Uterus (tissue), 2 donors: ENCODE measurements at regions not wholly inside any gene's neighbourhood (a gene's known extent, or its start where the extent isn't known, plus 50 kb on each side); places are given as distances from the start of the nearest gene placed in this dataset.

Source experiments
- POLR2A ChIP-seq, 2 donors: fragments of 450-650 bp; IDR thresholded peaks; one replicate each; pipeline ENCODE4 v1.6.1; 2016; ENCODE audit warnings: antibody characterized with exemption in 2 of 2, mild to moderate bottlenecking in 1 of 2, moderate library complexity in 1 of 2
- TF ChIP-seq, protein P1 (sequence below), 4 experiments: fragments of 200-600 bp in 2 of 4; fragments of 450-650 bp in 2 of 4; sonication (generic) in 2 of 4; IDR thresholded peaks; one replicate each; pipeline ENCODE4 v1.5.1; 2016 to 2019; ENCODE audit warnings: antibody characterized with exemption in 4 of 4, mild to moderate bottlenecking in 2 of 4, moderate library complexity in 1 of 4

GRCh38 chr10:78591066-78591465 is 477.7 kb upstream of the ZMIZ1 start:
- TF ChIP-seq, protein P1, sequence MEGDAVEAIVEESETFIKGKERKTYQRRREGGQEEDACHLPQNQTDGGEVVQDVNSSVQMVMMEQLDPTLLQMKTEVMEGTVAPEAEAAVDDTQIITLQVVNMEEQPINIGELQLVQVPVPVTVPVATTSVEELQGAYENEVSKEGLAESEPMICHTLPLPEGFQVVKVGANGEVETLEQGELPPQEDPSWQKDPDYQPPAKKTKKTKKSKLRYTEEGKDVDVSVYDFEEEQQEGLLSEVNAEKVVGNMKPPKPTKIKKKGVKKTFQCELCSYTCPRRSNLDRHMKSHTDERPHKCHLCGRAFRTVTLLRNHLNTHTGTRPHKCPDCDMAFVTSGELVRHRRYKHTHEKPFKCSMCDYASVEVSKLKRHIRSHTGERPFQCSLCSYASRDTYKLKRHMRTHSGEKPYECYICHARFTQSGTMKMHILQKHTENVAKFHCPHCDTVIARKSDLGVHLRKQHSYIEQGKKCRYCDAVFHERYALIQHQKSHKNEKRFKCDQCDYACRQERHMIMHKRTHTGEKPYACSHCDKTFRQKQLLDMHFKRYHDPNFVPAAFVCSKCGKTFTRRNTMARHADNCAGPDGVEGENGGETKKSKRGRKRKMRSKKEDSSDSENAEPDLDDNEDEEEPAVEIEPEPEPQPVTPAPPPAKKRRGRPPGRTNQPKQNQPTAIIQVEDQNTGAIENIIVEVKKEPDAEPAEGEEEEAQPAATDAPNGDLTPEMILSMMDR (IDR thresholded peaks at IDR 0.05), result no peak
- no peak for TF ChIP-seq POLR2A (IDR thresholded peaks at IDR 0.05)
